ENCODE measurements at regions not wholly inside any gene's neighbourhood (a gene's known extent, or its start where the extent isn't known, plus 50 kb on each side); places are given as distances from the start of the nearest gene placed in this dataset.

DNA sequence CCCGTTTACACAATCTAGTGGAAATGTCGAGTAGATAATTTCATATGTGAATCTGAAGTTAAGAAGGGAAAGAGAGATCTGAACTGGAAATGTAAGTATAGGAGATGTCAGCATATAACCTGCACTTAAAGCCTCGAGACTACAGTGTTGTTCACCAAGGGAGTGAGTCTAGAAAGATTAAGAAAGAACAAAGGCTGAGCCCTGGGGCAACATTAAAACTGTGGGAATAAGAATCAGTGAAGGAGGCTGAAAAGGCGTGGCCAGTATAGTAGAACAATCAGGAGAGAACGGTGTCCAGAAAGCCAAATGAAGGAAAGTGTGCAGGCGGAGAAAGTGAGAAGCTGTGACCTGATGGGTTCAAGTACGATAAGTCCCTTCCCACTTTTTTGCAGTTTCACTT lies 118.8 kb upstream of the TENM3 start:
- DNase-seq, result no peak

DNA sequence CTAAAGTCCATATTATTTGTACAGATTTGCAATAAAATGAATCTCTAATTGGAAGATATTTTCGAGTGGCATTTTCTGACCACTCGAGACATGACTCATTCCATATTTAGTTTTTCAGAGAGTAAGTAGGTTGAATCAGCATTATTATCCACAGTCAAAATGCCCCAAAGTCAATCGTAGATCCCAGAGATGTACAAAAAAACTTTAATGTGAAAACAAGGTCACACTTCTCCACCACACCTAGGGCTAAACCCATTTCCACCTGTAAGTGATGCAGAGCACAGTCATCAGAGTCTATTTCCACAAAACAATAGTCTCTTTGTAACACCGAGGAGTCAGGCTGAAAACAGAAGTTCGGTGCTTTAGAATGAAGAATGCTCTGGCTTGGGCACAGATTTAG lies 117.1 kb upstream of the TENM3 start:
- DNase-seq, result no peak

DNA sequence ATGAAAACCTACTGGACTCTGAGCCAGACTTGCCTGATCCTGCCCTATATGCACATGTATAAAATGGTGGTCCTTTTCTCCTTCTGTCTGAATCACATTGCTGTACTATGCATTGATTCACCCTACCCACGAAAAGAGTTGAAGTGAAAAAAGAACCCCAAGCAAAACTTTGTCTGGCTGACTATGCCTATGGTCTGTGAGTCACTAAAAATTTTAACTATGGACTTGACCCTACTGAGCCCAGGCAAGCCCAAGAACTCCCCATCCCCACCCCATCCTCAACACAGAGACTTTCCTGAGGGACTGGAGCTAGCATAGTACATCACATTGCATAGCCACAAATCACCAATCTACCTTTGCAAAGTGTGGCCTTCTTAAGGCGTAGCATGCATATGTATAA lies 116.6 kb upstream of the TENM3 start:
- no peak for DNase-seq

DNA sequence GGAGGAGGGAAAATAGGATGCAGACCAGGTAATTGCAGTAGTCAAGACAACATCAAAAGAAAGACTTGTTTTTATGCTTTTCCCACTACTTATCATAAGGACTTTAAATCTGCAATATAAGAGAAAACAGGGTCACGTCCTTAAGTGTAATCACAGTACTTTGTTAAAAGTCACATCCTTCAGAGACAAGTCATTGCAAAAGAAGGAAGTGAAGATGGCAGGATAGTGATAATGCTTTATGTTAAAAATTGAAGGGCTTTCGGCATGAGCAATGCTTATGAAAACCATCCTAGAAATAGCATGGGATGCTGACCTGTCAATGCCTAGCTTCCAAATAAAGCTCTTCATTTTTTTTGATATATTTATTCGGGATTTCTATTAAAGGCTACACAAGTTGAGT lies 110.2 kb upstream of the TENM3 start:
- DNase-seq, result no peak

DNA sequence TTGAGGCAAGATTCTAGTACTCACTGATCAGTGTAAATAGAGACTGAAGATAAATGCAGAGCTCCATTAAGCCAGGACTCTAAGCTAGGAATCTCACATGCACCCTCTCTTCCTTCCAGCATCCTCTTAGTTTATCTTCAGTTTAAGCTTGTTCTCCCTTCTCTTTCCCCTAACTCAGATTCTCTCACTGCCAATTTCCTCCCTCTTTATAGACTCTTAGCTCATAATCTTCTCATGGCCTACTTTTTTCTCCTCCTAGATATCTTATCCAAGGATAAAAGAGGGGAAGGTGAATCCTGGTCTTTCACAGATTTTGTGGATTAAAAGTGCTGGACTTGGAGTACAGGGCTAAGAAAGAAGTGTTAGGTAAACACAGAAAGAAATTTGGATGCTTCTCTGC lies 108.9 kb upstream of the TENM3 start:
- no peak for DNase-seq

DNA sequence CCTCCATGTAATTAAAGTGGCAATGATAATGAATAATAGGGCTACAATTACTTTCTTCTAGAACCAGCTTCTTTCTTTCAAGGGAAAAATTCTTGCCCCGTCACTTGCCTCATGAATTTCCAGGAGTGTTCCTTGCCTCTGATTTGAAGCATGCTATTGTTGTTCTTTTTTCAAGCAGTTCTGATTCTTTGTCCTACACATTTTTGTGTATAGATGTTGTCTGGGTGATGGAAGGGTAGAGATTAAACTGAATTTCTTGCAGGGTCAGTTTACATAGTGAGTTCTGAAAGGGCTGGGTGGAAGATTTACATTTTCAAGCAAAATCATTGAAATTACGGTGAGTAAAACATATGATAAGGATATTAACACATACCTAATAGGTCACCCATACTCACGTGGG lies 107.0 kb upstream of the TENM3 start:
- no peak for DNase-seq

DNA sequence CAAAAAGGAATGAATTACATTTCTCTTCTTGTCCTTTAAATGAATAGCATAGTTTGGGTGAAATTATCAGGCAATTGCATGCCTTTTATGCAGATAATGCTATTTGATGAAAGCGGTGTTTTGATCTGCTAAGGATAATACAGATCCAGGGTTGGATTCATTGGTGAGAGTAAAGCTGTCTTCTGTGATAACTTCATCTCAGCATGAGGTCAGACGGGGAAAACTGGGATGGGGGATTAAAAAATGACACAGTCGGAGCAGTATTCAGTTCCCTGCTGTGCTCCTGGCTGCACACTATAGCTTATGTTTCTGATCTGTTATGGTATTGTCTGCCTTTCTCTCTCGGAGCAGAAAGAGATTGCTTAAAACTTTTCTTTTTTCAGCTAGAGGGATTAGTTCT lies 105.9 kb upstream of the TENM3 start:
- no peak for DNase-seq

DNA sequence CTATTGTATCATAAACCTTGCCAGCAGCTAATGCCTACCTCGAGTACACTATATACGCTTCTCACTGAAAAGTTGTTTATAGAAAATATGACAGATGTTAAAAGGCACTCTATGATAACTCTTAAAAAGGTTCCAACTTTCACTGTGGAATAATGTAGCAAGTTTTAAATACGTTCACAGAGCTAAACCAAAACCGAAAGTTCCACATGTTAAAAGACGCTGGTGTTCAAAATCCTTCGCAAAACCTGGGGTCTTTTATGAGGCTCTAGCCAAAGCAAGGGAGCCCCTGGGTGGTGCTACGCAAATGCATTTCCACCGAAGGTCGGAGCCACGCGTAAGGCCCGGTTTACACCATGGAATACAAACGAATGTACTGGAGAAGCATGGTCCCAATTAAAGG lies 103.7 kb upstream of the TENM3 start:
- DNase-seq, result no peak

DNA sequence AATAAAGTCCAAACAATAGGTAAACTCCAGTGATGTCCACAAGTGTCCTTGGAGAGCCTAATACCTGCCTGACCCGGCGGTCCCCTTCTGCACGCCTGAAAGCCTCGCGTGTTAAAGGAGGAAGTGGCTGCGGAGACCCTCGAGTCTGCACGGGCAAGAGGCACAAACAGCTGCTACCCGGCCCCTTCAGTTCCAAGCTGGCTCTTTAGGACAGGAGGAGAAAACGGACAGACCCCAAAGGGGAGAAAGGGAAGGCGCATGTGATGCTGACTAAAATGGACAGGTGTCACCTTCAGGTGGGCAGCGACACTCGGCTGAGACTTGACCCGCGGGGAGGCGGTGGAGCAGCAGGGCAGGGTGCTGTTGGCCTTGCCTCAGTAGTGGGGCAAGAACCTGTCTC lies 102.7 kb upstream of the TENM3 start:
- DNase-seq, result no peak

DNA sequence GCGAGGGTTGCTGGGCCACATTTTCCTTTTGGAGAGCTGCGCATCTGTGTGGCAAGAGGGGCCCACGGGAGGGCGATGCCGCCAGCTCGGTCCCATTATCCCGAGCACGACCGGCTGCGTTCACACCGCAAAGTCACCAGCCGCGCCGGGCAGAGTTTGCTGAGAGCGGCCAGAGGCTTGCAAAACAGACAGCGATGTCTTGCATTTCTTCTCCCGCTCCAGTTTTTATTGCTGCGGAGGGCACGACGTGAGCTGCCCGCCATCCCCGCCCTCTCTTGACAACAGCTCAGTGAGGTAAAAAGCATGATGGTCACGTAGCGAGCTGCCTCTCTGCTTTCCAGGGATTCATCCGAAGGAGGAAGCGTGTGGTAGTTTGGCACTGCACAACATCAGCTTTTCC lies 102.1 kb upstream of the TENM3 start:
- no peak for DNase-seq

DNA sequence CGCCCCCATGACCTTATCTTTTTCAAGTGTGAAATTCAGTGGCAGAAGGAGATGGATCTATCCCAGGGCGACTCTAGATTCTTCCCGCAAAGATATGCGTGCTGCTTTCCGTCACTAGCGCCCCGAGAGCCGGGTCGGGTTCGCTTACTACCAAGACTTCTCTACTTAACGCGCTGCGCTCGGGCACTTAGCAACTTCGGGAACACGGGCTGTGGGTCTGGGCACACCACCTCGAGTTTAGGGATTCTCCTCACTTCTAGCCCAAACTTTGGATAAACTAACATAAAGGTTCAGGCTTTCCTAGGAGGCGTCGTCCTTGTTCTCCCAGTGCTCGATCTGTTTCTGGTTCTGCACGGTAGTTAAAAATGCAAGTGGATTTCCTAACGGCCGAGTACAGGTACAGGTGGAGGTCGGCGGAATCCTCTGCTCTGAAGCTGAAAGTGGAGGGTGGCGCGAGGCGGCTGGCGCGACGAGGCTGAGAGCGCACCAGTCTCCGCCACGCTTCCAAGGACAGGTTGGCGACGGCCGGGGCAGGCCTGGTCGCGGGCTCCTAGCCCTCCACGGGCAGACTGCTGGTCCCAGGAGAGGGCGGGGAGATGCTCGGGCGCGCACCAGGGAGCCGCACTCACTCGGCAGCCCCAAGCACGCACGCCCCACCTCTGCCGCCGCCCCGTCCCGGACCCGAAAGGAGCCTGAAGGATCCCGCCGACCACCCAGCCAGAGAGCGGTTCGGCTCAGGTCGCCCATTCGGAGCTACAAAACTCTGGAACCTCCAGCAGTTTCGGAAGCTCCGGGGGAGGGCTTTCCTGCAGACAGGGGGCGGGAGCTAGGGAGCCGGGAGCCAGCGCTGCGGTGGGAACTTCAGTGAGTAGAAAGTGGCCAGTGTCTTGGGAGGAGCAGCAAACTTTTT lies 100.8 kb upstream of the TENM3 start:
- DNase-seq, result no peak

DNA sequence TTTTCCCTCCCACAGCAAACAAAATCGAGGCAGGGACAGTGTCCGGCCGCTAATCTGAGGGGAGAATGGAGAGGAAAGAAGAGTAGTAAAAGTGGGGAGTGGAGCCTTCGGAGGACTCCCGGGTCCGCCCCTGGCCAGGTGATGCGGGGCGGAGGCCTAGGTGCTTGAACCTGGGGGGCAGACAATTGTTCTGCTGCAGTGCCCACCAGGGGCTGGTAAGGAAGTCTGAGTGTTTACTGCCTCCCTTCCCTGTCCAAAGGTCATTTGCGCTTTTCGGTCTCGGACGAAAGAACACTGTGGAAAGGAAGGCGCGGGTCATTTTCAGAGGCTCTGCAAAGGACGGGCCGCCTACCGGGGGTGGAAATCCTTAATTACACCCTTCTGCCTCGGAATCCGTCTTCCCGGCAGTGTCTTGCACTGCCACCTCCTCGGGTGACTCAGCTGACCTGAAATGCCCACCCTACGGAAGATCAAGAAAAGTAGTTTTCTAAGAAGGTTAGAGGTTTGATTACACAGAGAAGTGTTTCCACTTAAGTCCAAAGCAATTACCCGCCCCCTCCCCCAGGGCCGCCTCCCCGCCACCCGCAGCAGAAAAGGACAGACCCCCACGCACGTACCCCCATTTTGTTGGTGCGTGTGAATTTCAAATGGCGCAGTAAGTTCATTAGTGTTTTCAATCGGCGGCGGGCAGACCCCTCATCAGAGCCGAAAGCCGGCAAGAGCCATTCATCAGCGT lies 99.9 kb upstream of the TENM3 start:
- no peak for DNase-seq

DNA sequence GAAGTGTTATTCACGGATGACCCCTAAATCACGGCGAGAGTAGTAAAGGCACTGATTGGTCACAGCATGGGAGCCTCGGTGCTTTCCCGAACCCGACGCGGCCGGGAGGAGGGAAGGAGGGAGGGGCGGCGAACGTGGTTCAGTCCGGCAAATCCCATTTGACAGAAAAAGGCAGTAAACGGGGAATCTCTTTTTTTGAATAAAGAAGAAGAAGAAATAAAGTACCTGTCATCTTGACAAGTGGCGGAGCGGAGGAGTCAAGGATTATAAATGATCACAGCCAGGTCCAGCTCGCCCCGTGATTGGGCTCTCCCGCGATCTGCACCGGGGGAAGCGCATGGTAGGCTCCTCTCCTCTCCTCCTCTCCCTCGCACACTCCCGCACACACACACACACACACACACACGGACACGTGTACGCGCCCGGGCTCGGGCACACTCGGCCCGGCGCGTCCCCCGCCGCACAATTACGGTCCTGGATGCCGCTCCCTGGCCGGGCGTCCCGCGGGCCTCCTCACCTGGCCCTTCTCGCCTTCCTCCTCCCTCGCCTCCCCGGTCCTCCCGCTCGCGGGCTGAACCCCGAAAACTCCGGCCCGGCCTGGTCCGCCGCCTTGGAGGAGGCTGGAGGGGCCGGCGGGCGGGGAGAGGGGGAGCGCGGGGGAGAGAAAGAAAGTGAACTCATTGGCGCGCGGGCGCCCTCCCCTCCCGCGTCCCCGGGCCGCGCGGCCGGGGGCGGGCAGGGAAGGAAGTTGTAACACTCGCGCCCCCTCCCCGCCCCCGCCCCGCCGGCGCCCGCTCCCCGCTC lies 99.2 kb upstream of the TENM3 start:
- no peak for DNase-seq

DNA sequence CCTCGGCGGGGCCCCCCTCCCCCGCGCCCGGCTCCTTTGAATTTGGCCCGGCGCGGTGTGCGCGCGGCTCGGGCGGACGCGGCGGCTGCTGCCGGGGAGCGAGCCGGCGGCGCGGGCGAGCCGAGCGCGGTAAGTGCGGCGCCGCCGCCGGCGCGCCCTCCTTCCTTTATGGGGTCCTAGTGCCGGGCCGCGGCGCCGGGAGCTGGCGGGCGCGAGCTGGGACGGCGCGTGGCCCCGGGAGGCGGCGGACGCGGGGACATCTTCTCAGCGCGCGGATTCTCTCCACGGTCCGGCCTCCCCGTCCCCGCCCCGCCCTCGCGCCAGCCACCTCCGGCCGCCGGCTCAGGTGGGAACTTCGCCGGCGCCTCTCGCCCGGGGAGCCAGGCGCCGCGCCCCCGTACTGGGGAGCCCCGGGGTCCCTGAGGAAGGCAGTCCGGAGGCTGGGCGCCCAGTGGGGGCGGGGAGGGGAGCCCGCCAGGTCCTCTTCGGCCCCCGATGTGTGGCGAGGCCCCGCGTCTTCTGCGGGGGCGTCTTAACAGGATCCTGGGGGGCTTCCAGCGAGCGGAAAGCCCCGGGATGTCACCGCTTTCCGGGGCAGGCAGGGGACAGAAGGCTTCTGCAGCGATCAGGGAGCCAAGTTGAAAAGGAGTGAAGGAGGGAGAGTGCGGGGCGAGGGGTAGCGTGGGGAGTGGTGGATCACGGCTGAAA lies 98.4 kb upstream of the TENM3 start:
- no peak for DNase-seq

DNA sequence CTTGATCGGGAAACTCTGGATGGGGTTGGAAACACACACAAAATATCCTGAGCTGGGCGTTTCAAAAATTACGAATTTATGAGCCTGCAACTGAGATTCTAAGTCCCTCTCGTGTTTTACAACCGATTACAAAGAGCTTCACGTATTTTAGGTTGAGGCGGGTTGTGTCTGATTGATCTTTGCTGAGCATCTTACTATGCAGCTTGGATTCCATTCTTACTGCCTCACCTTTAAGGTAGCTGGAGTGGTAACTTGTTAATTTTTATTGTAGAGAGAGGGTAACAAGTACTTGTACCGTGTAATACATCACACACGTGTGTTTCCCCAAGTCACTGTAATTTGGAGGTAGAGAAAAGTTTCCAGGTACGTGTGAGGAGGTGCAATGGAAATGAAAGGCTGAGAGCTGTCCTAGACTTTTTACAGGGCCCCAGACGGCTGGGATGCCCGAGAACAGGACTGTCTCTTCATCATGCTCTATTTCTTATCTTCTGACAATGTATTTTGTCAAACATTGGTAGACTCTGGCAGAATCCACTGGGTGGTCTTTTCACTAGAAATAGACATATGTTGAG lies 97.8 kb upstream of the TENM3 start:
- no peak for DNase-seq

DNA sequence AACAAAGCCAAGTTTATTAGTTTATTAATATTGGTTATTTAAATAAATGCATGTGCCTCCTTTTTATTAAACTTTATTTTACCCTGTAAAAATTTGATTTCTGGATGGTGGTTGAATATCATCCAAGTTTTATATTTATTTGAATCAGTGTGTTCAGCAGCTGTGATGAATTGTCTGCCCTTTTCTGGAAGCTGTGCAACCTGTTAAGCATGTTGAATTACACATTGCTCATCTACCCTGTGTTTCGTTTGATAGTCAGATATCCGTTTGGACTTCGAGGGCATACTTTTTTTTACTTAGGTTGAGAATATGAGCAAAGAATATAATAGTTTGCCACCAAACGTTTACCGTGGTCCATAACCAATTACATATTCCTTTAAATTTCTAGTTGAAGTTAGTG lies 95.8 kb upstream of the TENM3 start:
- no peak for DNase-seq

DNA sequence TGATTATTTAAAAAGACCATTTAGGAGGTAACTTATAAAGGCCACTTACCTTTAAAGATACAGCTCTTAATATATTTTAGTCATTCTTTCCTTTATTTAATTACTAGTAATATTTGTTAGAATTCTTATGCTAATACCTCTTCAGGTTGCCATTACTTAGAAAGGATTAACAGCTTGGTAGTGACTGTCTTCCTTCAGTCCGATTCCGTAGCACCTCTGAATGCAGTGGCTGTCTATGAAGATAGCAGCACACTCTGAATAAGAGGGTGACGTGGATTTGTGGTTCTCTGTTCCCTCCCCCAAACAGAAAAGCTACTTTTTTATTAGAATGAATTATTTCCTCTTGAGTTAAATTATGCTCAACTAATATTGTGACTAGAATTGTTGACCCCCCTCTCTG lies 92.6 kb upstream of the TENM3 start:
- DNase-seq, result no peak

DNA sequence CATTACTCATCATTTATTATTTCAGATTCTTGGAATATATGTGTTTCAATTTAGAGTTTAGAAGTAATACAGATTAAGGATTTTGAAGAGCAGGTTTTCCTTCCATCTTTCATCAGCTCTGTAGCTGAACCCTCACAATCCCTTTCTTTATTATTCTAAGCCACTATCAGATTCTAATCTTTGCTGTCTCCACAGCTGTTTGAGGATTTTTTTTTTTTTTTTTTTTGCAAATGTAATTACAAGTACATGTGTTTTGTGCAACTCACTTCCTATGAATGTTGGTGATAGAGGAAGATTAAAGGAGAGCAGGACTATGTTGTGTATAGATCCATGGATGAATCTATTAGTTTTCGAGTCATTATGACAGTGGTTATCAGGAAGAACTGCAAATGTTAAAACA lies 87.4 kb upstream of the TENM3 start:
- DNase-seq, result no peak

DNA sequence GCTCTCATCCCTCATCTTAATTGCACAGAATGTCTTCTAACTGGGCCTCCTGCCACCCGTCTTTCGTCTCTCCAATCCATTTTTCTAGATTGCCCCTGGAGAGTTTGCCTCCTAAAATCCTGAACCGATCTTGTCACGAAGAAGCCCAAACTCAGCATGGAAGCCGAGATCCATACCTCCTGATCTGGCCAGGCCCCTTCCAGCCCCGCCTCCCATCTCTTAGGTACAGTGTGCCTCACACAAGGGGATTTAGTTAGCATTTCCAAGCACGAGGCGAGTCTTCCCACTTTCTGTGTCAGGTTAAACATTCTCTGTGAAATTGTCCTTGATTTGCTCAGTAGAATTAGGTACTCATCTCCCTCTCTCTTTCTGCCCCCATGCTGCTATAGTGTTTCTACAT lies 80.0 kb upstream of the TENM3 start:
- no peak for DNase-seq

DNA sequence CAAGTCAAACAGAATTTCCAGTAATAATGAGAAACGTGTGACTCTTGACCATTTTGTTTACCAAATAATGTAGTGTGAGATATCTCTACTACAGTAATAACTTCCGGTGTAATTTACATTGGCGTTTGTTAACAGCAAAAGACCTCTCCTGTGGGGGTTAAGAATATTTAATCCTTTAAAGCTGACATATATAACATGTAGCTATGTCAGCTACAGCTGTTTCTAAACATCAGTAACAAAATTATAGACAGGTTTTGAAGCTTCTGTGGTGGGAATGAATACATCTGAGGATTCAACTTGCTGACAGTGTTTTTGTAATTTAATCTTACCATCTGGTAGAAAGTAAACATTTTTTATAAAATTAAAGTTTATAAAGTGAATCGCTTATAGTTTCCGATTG lies 73.6 kb upstream of the TENM3 start:
- DNase-seq, result no peak

DNA sequence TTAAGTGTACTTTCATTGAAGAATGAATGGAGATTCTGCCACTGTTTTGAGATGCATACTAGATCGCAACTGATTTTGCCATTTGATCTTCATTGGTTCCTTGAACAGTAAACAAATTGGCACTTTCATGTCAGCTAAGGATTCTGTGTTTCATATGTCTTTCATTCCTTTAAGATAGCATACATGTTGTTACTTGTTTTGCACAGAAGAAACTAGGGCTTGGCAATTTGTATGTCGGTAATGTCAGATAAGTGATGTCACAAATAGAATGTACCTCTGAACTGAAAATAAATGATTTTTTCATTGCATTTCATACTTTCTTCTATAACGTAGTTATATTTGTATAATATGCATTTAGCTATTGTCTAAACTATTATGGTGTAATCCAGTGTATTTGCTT lies 73.2 kb upstream of the TENM3 start:
- no peak for DNase-seq

DNA sequence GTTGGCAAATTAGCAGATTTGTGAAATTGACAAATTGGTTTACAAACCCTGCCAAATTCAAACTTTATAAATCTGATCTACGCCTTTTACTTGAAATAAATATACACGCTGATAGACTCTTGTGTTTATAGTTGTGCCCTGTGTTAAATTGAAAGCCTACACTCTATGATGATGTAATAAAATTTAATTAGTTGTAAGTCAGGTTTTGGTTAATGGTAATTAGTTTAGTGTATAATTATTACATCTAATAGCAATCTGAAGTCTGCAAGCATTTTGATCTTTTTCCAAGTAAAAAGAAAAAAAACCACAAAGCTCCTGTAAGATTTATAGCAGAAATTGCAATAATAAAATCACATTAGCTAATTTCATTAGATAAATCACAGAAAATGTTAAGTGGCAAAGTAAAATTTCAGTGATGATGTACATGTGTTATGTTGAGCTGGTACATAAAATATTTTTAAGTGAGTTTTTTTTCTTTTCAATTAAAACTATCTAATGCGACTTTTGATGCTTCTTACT lies 72.7 kb upstream of the TENM3 start:
- no peak for DNase-seq
